HFFc6 (cell line): ENCODE measurements at regions not wholly inside any gene's neighbourhood (a gene's known extent, or its start where the extent isn't known, plus 50 kb on each side); places are given as distances from the start of the nearest gene placed in this dataset.
"Not testable (repeated sequence)": the region's sequence is repeated elsewhere in the genome, so short reads cannot be mapped to it uniquely, and the experiment has no call there.

ENCODE experiments used
- DNase-seq: peaks from one replicate; pipeline ENCODE4 v3.0.0-alpha.2; 2018
- H3K27ac Mint-ChIP-seq: 2 replicates; pipeline ENCODE4 v1.8.0; 2020; ENCODE audit warnings: mild to moderate bottlenecking, mixed read lengths
- H3K27me3 Mint-ChIP-seq: 2 replicates; pipeline ENCODE4 v1.8.0; 2021; ENCODE audit warnings: mild to moderate bottlenecking, moderate library complexity, mixed read lengths; ENCODE audit not compliant: insufficient read depth
- H3K36me3 Mint-ChIP-seq: 2 replicates; pipeline ENCODE4 v1.8.0; 2021; ENCODE audit warnings: low read depth, mixed read lengths
- H3K4me1 Mint-ChIP-seq: 2 replicates; pipeline ENCODE4 v1.8.0; 2020; ENCODE audit warnings: low read depth, mixed read lengths
- H3K4me3 Mint-ChIP-seq: 2 replicates; pipeline ENCODE4 v1.8.0; 2020; ENCODE audit warnings: mild to moderate bottlenecking, moderate library complexity, mixed read lengths
- H3K9me3 Mint-ChIP-seq: 2 replicates; pipeline ENCODE4 v1.8.0; 2020; ENCODE audit warnings: mild to moderate bottlenecking, mixed read lengths
- TF ChIP-seq, protein P1 (sequence below): fragments of 200-600 bp; sonication (generic); IDR thresholded peaks from 2 replicates; pipeline ENCODE4 v1.5.0; 2021; ENCODE audit warnings: antibody characterized with exemption, mild to moderate bottlenecking

DNA sequence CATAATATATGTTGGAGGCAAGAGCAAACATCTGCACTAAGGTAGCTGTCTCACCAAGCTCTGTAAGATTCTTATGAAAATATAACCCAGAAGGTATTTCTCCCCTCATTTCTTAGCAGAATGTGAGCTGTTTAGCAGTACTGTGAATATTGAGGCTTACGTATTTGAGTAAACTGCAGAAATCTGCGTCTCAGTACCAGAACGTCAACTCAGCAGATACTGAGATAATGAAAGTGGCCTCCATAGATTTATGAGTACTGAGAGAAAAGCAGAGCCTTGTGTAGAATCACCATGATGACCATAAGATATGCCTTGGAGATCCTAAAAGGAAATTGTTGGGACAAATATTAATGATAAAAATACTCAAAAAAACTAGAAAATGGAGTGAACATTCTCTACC lies 296.7 kb upstream of the TECRL start:
- H3K27me3 Mint-ChIP-seq, result no peaks in the 10 kb centered on the region
- H3K36me3 Mint-ChIP-seq, result no peaks in the 10 kb centered on the region; the same call in 1 of the 2 replicates
- TF ChIP-seq, protein P1, sequence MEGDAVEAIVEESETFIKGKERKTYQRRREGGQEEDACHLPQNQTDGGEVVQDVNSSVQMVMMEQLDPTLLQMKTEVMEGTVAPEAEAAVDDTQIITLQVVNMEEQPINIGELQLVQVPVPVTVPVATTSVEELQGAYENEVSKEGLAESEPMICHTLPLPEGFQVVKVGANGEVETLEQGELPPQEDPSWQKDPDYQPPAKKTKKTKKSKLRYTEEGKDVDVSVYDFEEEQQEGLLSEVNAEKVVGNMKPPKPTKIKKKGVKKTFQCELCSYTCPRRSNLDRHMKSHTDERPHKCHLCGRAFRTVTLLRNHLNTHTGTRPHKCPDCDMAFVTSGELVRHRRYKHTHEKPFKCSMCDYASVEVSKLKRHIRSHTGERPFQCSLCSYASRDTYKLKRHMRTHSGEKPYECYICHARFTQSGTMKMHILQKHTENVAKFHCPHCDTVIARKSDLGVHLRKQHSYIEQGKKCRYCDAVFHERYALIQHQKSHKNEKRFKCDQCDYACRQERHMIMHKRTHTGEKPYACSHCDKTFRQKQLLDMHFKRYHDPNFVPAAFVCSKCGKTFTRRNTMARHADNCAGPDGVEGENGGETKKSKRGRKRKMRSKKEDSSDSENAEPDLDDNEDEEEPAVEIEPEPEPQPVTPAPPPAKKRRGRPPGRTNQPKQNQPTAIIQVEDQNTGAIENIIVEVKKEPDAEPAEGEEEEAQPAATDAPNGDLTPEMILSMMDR, result no peak
- no peak for DNase-seq
- no peaks in the 10 kb centered on the region for H3K4me1 Mint-ChIP-seq
- no peak overlapping the region for H3K4me3 Mint-ChIP-seq
- H3K27ac Mint-ChIP-seq, result no peak overlapping the region
- peaks cover 15% of the 10 kb centered on the region for H3K9me3 Mint-ChIP-seq

DNA sequence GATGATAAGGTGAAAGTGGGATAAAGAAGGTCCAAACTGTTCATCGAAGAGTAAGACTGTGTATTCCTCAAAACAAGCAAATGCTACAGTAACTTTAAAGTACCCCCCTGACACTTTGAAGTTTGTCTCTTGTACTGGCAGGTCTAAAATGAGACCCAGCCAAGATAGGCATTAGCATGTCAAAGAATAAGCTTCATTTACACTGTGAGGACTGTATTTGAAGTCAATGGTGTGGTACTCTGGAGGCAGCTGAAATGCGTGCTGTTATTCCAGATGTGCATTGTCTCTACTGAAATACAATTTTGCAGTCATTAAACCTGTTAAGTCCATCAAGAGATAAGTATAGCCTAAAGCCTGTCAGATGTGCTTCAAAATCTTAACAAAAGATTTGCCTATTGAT lies 288.9 kb upstream of the TECRL start:
- no peak overlapping the region for H3K27ac Mint-ChIP-seq
- no peaks in the 10 kb centered on the region for H3K27me3 Mint-ChIP-seq
- H3K4me1 Mint-ChIP-seq, result no peaks in the 10 kb centered on the region
- no peak for DNase-seq
- TF ChIP-seq, protein P1, result no peak
- H3K9me3 Mint-ChIP-seq, result peaks cover 2% of the 10 kb centered on the region; the same call in 1 of the 2 replicates
- no peaks in the 10 kb centered on the region for H3K36me3 Mint-ChIP-seq
- no peak overlapping the region for H3K4me3 Mint-ChIP-seq

DNA sequence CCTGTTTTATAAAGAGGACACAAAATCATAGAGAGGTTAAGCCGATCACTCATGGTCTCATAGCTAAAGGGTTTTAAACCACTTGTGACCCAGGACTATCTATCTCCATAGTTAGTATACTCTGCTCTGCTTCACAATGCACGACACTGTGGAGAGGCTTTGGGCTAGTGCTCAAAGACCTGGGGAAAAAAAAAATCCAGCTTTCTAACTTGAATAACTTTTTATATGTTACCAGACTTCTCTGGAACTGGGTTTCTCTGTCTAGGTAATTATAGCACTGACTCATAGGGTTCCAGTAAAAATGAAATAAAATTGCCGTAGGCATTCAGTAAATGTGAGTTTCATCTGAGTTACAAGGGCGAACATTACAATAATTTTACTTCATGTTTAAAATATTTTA lies 273.7 kb upstream of the TECRL start:
- TF ChIP-seq, protein P1, result no peak
- H3K27ac Mint-ChIP-seq, result no peak overlapping the region
- no peaks in the 10 kb centered on the region; the same call in 1 of the 2 replicates for H3K36me3 Mint-ChIP-seq
- H3K4me1 Mint-ChIP-seq, result no peaks in the 10 kb centered on the region
- H3K9me3 Mint-ChIP-seq, result peaks cover 10% of the 10 kb centered on the region
- no peak for DNase-seq
- no peak overlapping the region for H3K4me3 Mint-ChIP-seq
- no peaks in the 10 kb centered on the region for H3K27me3 Mint-ChIP-seq

DNA sequence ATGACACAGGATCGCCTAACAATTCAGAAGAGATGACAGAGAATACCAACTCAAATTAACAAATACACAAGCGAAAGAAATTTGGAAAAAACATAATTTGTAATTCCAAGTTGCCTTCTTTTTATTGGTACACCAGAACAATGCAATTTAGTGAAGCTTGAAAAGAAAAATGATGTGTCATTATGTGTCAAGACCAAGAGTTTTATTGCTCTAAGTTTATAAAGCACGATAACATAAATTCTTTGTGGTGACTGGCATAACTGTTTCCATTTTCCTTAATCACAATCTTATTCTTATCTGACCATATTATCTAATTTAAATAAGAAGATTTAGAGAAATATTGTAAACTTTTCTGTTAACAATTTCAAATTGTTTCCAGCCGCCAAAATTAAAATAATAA lies 273.2 kb upstream of the TECRL start:
- Mint-ChIP-seq H3K4me1 (no peaks in the 10 kb centered on the region), H3K4me3 (no peak overlapping the region), H3K27ac (no peak overlapping the region), H3K36me3 (no peaks in the 10 kb centered on the region; the same call in 1 of the 2 replicates), H3K9me3 (peaks cover 8% of the 10 kb centered on the region), H3K27me3 (no peaks in the 10 kb centered on the region)
- TF ChIP-seq, protein P1, result no peak
- DNase-seq, result no peak

DNA sequence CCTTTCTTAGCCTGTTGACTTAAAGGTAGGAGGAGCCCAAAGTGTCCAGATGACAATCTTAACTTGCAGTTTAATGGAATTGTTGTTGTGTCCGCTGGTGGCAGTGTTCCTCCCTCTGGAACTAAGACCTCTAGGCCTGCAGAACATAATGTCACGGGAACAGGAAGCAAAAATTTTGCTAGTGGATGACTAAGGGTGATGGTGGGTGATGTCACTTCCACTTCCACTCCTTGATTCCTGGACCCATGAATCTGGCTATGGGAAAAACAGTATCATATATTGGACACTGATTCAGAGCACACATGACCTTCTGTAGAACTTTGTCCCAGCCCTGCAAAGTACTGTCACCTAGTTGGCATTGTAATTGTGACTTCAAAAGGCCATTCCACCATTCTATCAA lies 263.9 kb upstream of the TECRL start:
- not testable (repeated sequence) for DNase-seq, H3K4me1 Mint-ChIP-seq, H3K27me3 Mint-ChIP-seq, H3K36me3 Mint-ChIP-seq, H3K27ac Mint-ChIP-seq, H3K4me3 Mint-ChIP-seq
- peaks cover 21% of the 10 kb centered on the region for H3K9me3 Mint-ChIP-seq

DNA sequence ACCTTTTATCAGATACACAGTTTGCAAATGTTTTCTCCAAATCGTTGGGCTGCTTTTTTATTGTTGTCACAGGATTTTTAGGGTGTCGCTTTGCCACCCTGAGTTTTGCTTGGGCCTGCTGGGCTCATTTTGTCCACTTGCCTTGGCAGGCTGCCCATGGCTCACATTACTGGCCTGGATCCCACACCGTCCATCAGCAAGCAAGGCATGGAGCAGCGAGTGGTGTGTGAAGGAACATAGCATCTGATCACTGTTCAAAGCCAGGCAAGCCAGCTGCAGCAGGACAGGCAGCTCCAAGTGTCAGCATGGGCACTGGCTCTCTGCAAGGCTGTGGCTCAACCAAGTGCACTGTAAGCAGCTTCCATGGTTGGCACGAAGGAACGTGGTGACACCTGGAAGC lies 261.4 kb upstream of the TECRL start:
- H3K4me1 Mint-ChIP-seq, result no peaks in the 10 kb centered on the region
- no peak overlapping the region for H3K27ac Mint-ChIP-seq
- no peaks in the 10 kb centered on the region for H3K36me3 Mint-ChIP-seq
- H3K9me3 Mint-ChIP-seq, result peaks cover 12% of the 10 kb centered on the region
- H3K4me3 Mint-ChIP-seq, result no peak overlapping the region
- TF ChIP-seq, protein P1, result no peak
- no peak for DNase-seq
- H3K27me3 Mint-ChIP-seq, result no peaks in the 10 kb centered on the region
